IPS-18a (cell line): ENCODE measurements at regions not wholly inside any gene's neighbourhood (a gene's known extent, or its start where the extent isn't known, plus 50 kb on each side); places are given as distances from the start of the nearest gene placed in this dataset.

ENCODE experiments used
- H3K27ac ChIP-seq: one replicate; pipeline ENCODE4 v1.5.1; 2013; ENCODE audit warnings: low read length
- H3K27me3 ChIP-seq: one replicate; pipeline ENCODE4 v1.6.1; 2013; ENCODE audit warnings: mild to moderate bottlenecking, low read length; ENCODE audit not compliant: control insufficient read depth, insufficient read depth
- H3K36me3 ChIP-seq: one replicate; pipeline ENCODE4 v1.6.1; 2013; ENCODE audit warnings: low read depth, low read length; ENCODE audit not compliant: control insufficient read depth
- H3K4me1 ChIP-seq: one replicate; pipeline ENCODE4 v1.6.1; 2013; ENCODE audit warnings: low read depth, low read length; ENCODE audit not compliant: control insufficient read depth
- H3K4me3 ChIP-seq: one replicate; pipeline ENCODE4 v1.5.1; 2013; ENCODE audit warnings: low read length
- H3K9ac ChIP-seq: one replicate; pipeline ENCODE4 v1.6.1; 2013; ENCODE audit warnings: mild to moderate bottlenecking, low read length, moderate library complexity
- H3K9me3 ChIP-seq: one replicate; pipeline ENCODE4 v1.6.1; 2013; ENCODE audit warnings: low read depth, low read length; ENCODE audit not compliant: control insufficient read depth

- Histone ChIP-seq H3K4me1 (peaks cover 6% of the 10 kb centered on the region), H3K4me3 (no peak overlapping the region), H3K9ac (no peak overlapping the region), H3K36me3 (no peaks in the 10 kb centered on the region), H3K9me3 (no peaks in the 10 kb centered on the region), H3K27me3 (peaks cover 6% of the 10 kb centered on the region), H3K27ac (no peak overlapping the region)
Measured at GRCh38 chr22:27292542-27293299, 508.8 kb downstream of the MN1 start.

GRCh38 chr22:27293721-27294445 is 507.7 kb downstream of the MN1 start:
- H3K27me3 ChIP-seq: peaks cover 15% of the 10 kb centered on the region
- H3K36me3 ChIP-seq: no peaks in the 10 kb centered on the region
- H3K4me1 ChIP-seq: peaks cover 18% of the 10 kb centered on the region
- H3K4me3 ChIP-seq: no peak overlapping the region
- no peaks in the 10 kb centered on the region for H3K9me3 ChIP-seq
- H3K9ac ChIP-seq: no peak overlapping the region
- no peak overlapping the region for H3K27ac ChIP-seq

GRCh38 chr22:27295040-27295439 is 506.5 kb downstream of the MN1 start:
- Histone ChIP-seq H3K4me1 (peaks cover 24% of the 10 kb centered on the region), H3K9ac (no peak overlapping the region), H3K36me3 (no peaks in the 10 kb centered on the region), H3K27me3 (peaks cover 17% of the 10 kb centered on the region), H3K9me3 (no peaks in the 10 kb centered on the region), H3K4me3 (no peak overlapping the region), H3K27ac (no peak overlapping the region)

- no peak overlapping the region for H3K9ac ChIP-seq
- H3K27ac ChIP-seq: no peak overlapping the region
- peaks cover 17% of the 10 kb centered on the region for H3K27me3 ChIP-seq
- no peaks in the 10 kb centered on the region for H3K36me3 ChIP-seq
- H3K4me3 ChIP-seq: no peak overlapping the region
- peaks cover 24% of the 10 kb centered on the region for H3K4me1 ChIP-seq
- H3K9me3 ChIP-seq: no peaks in the 10 kb centered on the region
Measured at GRCh38 chr22:27295605-27296004, 506.0 kb downstream of the MN1 start.

GRCh38 chr22:27296091-27296675 is 505.4 kb downstream of the MN1 start:
- no peaks in the 10 kb centered on the region for H3K36me3 ChIP-seq
- peaks cover 24% of the 10 kb centered on the region for H3K4me1 ChIP-seq
- no peak overlapping the region for H3K9ac ChIP-seq
- H3K27ac ChIP-seq: no peak overlapping the region
- no peak overlapping the region for H3K4me3 ChIP-seq
- H3K27me3 ChIP-seq: peaks cover 17% of the 10 kb centered on the region
- no peaks in the 10 kb centered on the region for H3K9me3 ChIP-seq

- no peak overlapping the region for H3K4me3 ChIP-seq
- peaks cover 24% of the 10 kb centered on the region for H3K4me1 ChIP-seq
- H3K9me3 ChIP-seq: no peaks in the 10 kb centered on the region
- H3K9ac ChIP-seq: no peak overlapping the region
- H3K27ac ChIP-seq: no peak overlapping the region
- peaks cover 17% of the 10 kb centered on the region for H3K27me3 ChIP-seq
- H3K36me3 ChIP-seq: no peaks in the 10 kb centered on the region
Measured at GRCh38 chr22:27297125-27297524, 504.4 kb downstream of the MN1 start.

- no peak overlapping the region for H3K9ac ChIP-seq
- no peaks in the 10 kb centered on the region for H3K36me3 ChIP-seq
- H3K4me1 ChIP-seq: peaks cover 18% of the 10 kb centered on the region
- H3K4me3 ChIP-seq: no peak overlapping the region
- no peak overlapping the region for H3K27ac ChIP-seq
- no peaks in the 10 kb centered on the region for H3K9me3 ChIP-seq
- H3K27me3 ChIP-seq: peaks cover 17% of the 10 kb centered on the region
Measured at GRCh38 chr22:27298332-27298731, 503.2 kb downstream of the MN1 start.

- H3K9me3 ChIP-seq: no peaks in the 10 kb centered on the region
- H3K27me3 ChIP-seq: peaks cover 17% of the 10 kb centered on the region
- peaks cover 18% of the 10 kb centered on the region for H3K4me1 ChIP-seq
- no peak overlapping the region for H3K27ac ChIP-seq
- H3K36me3 ChIP-seq: no peaks in the 10 kb centered on the region
- peak overlapping the region; percentile 56 for H3K4me3 ChIP-seq
- no peak overlapping the region for H3K9ac ChIP-seq
Measured at GRCh38 chr22:27298742-27299141, 502.8 kb downstream of the MN1 start.

- H3K36me3 ChIP-seq: no peaks in the 10 kb centered on the region
- peaks cover 18% of the 10 kb centered on the region for H3K4me1 ChIP-seq
- no peaks in the 10 kb centered on the region for H3K9me3 ChIP-seq
- peaks cover 17% of the 10 kb centered on the region for H3K27me3 ChIP-seq
- no peak overlapping the region for H3K9ac ChIP-seq
- H3K27ac ChIP-seq: no peak overlapping the region
- H3K4me3 ChIP-seq: peak overlapping the region; percentile 56
Measured at GRCh38 chr22:27299181-27300085, 502.1 kb downstream of the MN1 start.

GRCh38 chr22:27300536-27301285 is 500.8 kb downstream of the MN1 start:
- peaks cover 18% of the 10 kb centered on the region for H3K4me1 ChIP-seq
- no peak overlapping the region for H3K27ac ChIP-seq
- H3K4me3 ChIP-seq: no peak overlapping the region
- H3K36me3 ChIP-seq: no peaks in the 10 kb centered on the region
- H3K27me3 ChIP-seq: peaks cover 14% of the 10 kb centered on the region
- H3K9ac ChIP-seq: no peak overlapping the region
- no peaks in the 10 kb centered on the region for H3K9me3 ChIP-seq
